Peyer's patch (tissue), 4 donors: ENCODE measurements at regions not wholly inside any gene's neighbourhood (a gene's known extent, or its start where the extent isn't known, plus 50 kb on each side); places are given as distances from the start of the nearest gene placed in this dataset.

Source experiments
- DNase-seq, 3 donors: peaks; one replicate each; pipeline ENCODE4 v3.0.0-alpha.2; 2017 to 2019
- H3K27ac ChIP-seq, 4 donors: fragments of 200-600 bp; sonication (generic); one replicate each; pipeline ENCODE4 v1.5.1; 2016 to 2019
- H3K27me3 ChIP-seq, 2 donors: fragments of 200-600 bp; sonication (generic); one replicate each; pipeline ENCODE4 v1.5.1; 2019
- H3K36me3 ChIP-seq, 3 donors: fragments of 200-600 bp; sonication (generic); one replicate each; pipeline ENCODE4 v1.5.1; 2016 to 2019
- H3K4me1 ChIP-seq, 4 donors: fragments of 200-600 bp; sonication (generic); one replicate each; pipeline ENCODE4 v1.5.1; 2016 to 2019
- H3K4me3 ChIP-seq, 4 donors: fragments of 200-600 bp; sonication (generic); 1 replicate in 3 of 4; 2 replicates in 1 of 4; pipeline ENCODE4 v1.5.1; 2016 to 2019; ENCODE audit warnings: mild to moderate bottlenecking in 1 of 4
- H3K9me3 ChIP-seq, 4 donors: fragments of 200-600 bp; sonication (generic); one replicate each; pipeline ENCODE4 v1.5.1; 2016 to 2019; ENCODE audit warnings: mild to moderate bottlenecking in 1 of 4
- POLR2A ChIP-seq, 2 donors: fragments of 450-650 bp; IDR thresholded peaks; one replicate each; pipeline ENCODE4 v1.5.1; 2017; ENCODE audit warnings: antibody characterized with exemption in 2 of 2, mild to moderate bottlenecking in 2 of 2, moderate library complexity in 2 of 2
- TF ChIP-seq, protein P1 (sequence below), 6 experiments: fragments of 450-650 bp in 4 of 6; fragments of 200-600 bp in 2 of 6; sonication (generic) in 1 of 6; IDR thresholded peaks; one replicate each; pipeline ENCODE4 v1.5.1; 2017 to 2019; ENCODE audit warnings: antibody characterized with exemption in 6 of 6, mild to moderate bottlenecking in 3 of 6, moderate library complexity in 1 of 6

GRCh38 chr7:9557853-9558252 is 1124.4 kb downstream of the NXPH1 start:
- Histone ChIP-seq H3K4me3 (no peak overlapping the region), H3K9me3 (no peaks in the 10 kb centered on the region), H3K27ac (no peak overlapping the region), H3K36me3 (no peaks in the 10 kb centered on the region), H3K4me1 (no peaks in the 10 kb centered on the region), H3K27me3 (no peaks in the 10 kb centered on the region)
- TF ChIP-seq POLR2A (IDR thresholded peaks at IDR 0.05): no peak
- TF ChIP-seq, protein P1, sequence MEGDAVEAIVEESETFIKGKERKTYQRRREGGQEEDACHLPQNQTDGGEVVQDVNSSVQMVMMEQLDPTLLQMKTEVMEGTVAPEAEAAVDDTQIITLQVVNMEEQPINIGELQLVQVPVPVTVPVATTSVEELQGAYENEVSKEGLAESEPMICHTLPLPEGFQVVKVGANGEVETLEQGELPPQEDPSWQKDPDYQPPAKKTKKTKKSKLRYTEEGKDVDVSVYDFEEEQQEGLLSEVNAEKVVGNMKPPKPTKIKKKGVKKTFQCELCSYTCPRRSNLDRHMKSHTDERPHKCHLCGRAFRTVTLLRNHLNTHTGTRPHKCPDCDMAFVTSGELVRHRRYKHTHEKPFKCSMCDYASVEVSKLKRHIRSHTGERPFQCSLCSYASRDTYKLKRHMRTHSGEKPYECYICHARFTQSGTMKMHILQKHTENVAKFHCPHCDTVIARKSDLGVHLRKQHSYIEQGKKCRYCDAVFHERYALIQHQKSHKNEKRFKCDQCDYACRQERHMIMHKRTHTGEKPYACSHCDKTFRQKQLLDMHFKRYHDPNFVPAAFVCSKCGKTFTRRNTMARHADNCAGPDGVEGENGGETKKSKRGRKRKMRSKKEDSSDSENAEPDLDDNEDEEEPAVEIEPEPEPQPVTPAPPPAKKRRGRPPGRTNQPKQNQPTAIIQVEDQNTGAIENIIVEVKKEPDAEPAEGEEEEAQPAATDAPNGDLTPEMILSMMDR (IDR thresholded peaks at IDR 0.05): no peak
- no peak for DNase-seq

DNA sequence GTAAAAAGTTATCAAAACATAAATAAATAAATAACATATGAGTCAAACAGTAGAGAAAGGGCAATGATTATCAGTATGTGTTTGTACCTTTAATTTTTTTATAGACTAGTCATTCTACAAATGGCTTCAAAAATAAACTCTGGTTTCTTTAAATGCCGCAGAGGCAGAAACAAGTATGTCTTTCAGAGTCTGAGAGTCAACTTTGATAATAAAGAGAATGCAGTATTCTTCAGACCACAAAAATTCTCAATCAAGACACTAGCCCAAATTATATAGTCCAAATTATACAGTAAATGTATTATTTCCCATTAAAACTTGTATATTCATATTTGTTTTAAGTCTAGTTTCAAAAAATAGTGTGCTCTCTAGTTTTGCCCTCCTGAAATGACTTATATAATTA is 1142.3 kb downstream of the NXPH1 start:
- H3K36me3 ChIP-seq: no peaks in the 10 kb centered on the region
- DNase-seq: no peak
- no peak overlapping the region for H3K4me3 ChIP-seq
- no peaks in the 10 kb centered on the region for H3K9me3 ChIP-seq
- H3K4me1 ChIP-seq: no peaks in the 10 kb centered on the region
- H3K27me3 ChIP-seq: no peaks in the 10 kb centered on the region
- H3K27ac ChIP-seq: no peak overlapping the region
- TF ChIP-seq POLR2A (IDR thresholded peaks at IDR 0.05): no peak
- TF ChIP-seq, protein P1 (IDR thresholded peaks at IDR 0.05): no peak

DNA sequence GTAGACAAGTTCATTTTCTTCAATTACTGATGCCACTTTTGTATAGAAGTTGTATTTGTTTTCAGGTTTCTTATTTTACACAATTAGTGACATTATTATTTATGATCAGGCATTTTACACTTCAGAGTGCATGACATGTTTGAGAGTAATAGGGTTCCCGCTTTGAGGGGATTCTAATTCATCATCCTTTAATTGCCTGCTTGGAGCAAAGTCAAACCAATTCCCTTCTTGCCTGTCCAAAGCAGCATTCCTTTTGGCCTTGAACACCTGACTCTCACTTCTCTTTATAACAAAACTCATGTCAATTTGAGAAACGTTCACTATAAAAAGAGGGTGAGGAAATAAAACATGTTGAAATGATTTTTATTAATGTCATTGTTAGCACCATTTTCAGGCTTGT is 1149.4 kb downstream of the NXPH1 start:
- TF ChIP-seq, protein P1 (IDR thresholded peaks at IDR 0.05): no peak
- TF ChIP-seq POLR2A (IDR thresholded peaks at IDR 0.05): no peak
- Histone ChIP-seq H3K36me3 (no peaks in the 10 kb centered on the region), H3K4me1 (no peaks in the 10 kb centered on the region), H3K4me3 (no peak overlapping the region), H3K27ac (no peak overlapping the region), H3K27me3 (no peaks in the 10 kb centered on the region), H3K9me3 (peaks cover 0 to 4% (median 0%) of the 10 kb centered on the region in 4 donors)
- DNase-seq: no peak

GRCh38 chr7:9598411-9598810 is 1165.0 kb downstream of the NXPH1 start:
- Histone ChIP-seq H3K27ac (no peak overlapping the region), H3K4me3 (no peak overlapping the region), H3K9me3 (no peaks in the 10 kb centered on the region), H3K27me3 (no peaks in the 10 kb centered on the region), H3K4me1 (no peaks in the 10 kb centered on the region), H3K36me3 (no peaks in the 10 kb centered on the region)
- no peak for DNase-seq
- no peak for TF ChIP-seq POLR2A (IDR thresholded peaks at IDR 0.05)
- TF ChIP-seq, protein P1 (IDR thresholded peaks at IDR 0.05): no peak

- no peaks in the 10 kb centered on the region for H3K36me3 ChIP-seq
- no peak overlapping the region for H3K27ac ChIP-seq
- H3K27me3 ChIP-seq: no peaks in the 10 kb centered on the region
- peaks cover 0 to 2% (median 0%) of the 10 kb centered on the region in 4 donors for H3K9me3 ChIP-seq
- no peaks in the 10 kb centered on the region for H3K4me1 ChIP-seq
- no peak overlapping the region for H3K4me3 ChIP-seq
- DNase-seq: no peak
- TF ChIP-seq, protein P1 (IDR thresholded peaks at IDR 0.05): no peak
- TF ChIP-seq POLR2A (IDR thresholded peaks at IDR 0.05): no peak
Observed at GRCh38 chr7:9600974-9601373, 1167.6 kb downstream of the NXPH1 start.

DNA sequence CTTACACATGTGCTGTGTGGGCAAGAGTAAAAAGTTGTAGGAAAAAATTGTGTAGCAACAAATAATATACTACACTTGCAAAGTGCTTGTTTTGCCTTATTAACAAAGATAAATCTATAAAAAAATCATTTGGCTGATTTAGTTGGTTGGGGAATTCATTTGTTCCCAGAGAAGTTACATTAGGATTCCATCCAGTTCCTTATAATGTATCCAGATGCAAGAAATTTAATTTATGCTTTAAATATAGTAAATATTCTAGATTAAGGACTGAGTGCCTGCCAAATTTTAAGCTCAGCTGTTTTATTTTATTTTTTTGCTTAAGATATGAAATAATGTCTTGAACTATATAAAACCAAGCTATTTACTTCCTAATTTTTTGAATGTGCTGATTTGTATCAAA is 1169.9 kb downstream of the NXPH1 start:
- Histone ChIP-seq H3K27ac (no peak overlapping the region), H3K4me3 (no peak overlapping the region), H3K27me3 (no peaks in the 10 kb centered on the region), H3K9me3 (peaks cover 0 to 2% (median 0%) of the 10 kb centered on the region in 4 donors), H3K4me1 (no peaks in the 10 kb centered on the region), H3K36me3 (no peaks in the 10 kb centered on the region)
- TF ChIP-seq, protein P1 (IDR thresholded peaks at IDR 0.05): no peak
- no peak for TF ChIP-seq POLR2A (IDR thresholded peaks at IDR 0.05)
- no peak for DNase-seq
